PC-9 (cell line): ENCODE measurements at regions not wholly inside any gene's neighbourhood (a gene's known extent, or its start where the extent isn't known, plus 50 kb on each side); places are given as distances from the start of the nearest gene placed in this dataset.

Source experiments
- BruUV-seq: library from RNA; stranded (reverse); fragments of 400-500 nt; replicated peaks from 2 replicates; lab custom pipeline; 2021; lab: Mats Ljungman, UMichigan
- CTCF ChIA-PET: fragments of 300-600 bp; sonication (Branson Sonifier 250); formaldehyde crosslinking; loops from one replicate; lab custom pipeline; 2022; ENCODE audit warnings: antibody characterized with exemption; lab: Charles Lee
- POLR2A ChIA-PET: fragments of 300-600 bp; sonication (Branson Sonifier 250); formaldehyde crosslinking; loops from one replicate; lab custom pipeline; 2022; ENCODE audit warnings: antibody characterized with exemption; ENCODE audit not compliant: unreplicated experiment; lab: Charles Lee
- DNase-seq, 2 experiments: peaks; one replicate each; pipeline versions ENCODE4 v3.0.0 to v3.0.0-alpha.2; 2015 to 2022; ENCODE audit warnings: mixed read lengths in 1 of 2
- H2AFZ ChIP-seq: fragments of 200-600 bp; sonication (generic); 2 replicates; pipeline ENCODE4 v1.8.1; 2017; ENCODE audit warnings: antibody characterized with exemption
- H3F3A ChIP-seq: fragments of 200-600 bp; sonication (generic); 2 replicates; pipeline ENCODE4 v1.8.1; 2017; ENCODE audit warnings: antibody characterized with exemption, mild to moderate bottlenecking, low read depth; ENCODE audit not compliant: insufficient read depth
- H3K27ac ChIP-seq: fragments of 200-600 bp; sonication (generic); 2 replicates; pipeline ENCODE4 v1.6.1; 2016; ENCODE audit warnings: mixed run types
- H3K27me3 ChIP-seq: fragments of 200-600 bp; sonication (generic); 2 replicates; pipeline ENCODE4 v1.6.1; 2016; ENCODE audit warnings: low read depth, mixed run types; ENCODE audit not compliant: insufficient read depth
- H3K36me3 ChIP-seq: fragments of 200-600 bp; sonication (generic); 2 replicates; pipeline ENCODE4 v1.6.1; 2016; ENCODE audit warnings: low read depth, mixed run types
- H3K4me1 ChIP-seq: fragments of 200-600 bp; sonication (generic); replicated peaks from 2 replicates; pipeline ENCODE4 v1.6.1; 2016; ENCODE audit warnings: mixed run types; ENCODE audit not compliant: insufficient read depth
- H3K4me2 ChIP-seq: fragments of 200-600 bp; sonication (generic); 2 replicates; pipeline ENCODE4 v1.6.1; 2017; ENCODE audit warnings: mixed run types
- H3K4me3 ChIP-seq: fragments of 200-600 bp; sonication (generic); 2 replicates; pipeline ENCODE4 v1.6.1; 2016; ENCODE audit warnings: mixed run types
- H3K79me2 ChIP-seq: fragments of 200-600 bp; sonication (generic); 2 replicates; pipeline ENCODE4 v1.6.1; 2017; ENCODE audit warnings: low read depth, mixed run types
- H3K9me2 ChIP-seq: fragments of 200-600 bp; sonication (generic); 2 replicates; pipeline ENCODE4 v1.8.1; 2017; ENCODE audit warnings: mild to moderate bottlenecking; ENCODE audit not compliant: insufficient read depth
- H3K9me3 ChIP-seq: fragments of 200-600 bp; sonication (generic); 2 replicates; pipeline ENCODE4 v1.8.1; 2016; ENCODE audit warnings: low read depth; ENCODE audit not compliant: insufficient read depth
- H4K20me1 ChIP-seq: fragments of 200-600 bp; sonication (generic); 2 replicates; pipeline ENCODE4 v1.8.1; 2017; ENCODE audit not compliant: insufficient read depth
- EZH2 ChIP-seq: fragments of 200-600 bp; sonication (generic); IDR thresholded peaks from 2 replicates; pipeline ENCODE4 v1.8.0; 2017; ENCODE audit warnings: antibody characterized with exemption, low read depth
- intact Hi-C: fragments of 100-400 bp; cut with micrococcal nuclease; formaldehyde crosslinking; loops from one replicate; pipeline ENCODE4 v1.10.0; 2022; ENCODE audit not compliant: unreplicated experiment
- TF ChIP-seq, protein P1 (sequence below): fragments of 200-600 bp; sonication (generic); conservative IDR thresholded peaks from 2 replicates; pipeline ENCODE4 v1.6.1; 2017; ENCODE audit warnings: mixed run types, antibody characterized with exemption, mild to moderate bottlenecking, moderate library complexity

DNA sequence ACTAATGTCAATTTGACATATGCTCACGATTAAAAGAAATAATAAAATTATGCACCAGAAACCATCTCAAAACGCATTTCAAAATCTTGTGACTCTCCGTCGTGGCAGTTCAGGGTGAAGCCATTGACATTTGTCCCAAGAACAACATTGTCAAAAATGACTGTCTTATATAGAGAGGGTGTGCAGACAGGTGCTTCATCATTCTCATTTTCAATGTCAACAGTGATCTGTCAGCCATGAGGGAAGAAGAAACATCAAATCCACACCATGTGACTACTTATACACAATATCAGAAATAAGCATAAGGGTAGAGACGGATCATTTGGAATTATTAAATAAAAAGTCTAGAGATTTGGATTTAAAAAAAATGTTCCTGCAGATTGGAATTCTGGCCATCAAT is 65.1 kb upstream of the C3orf49 start:
- H3K27me3 ChIP-seq: 0 out of 2 replicates have a peak, but pooled peaks cover 4% of the 10 kb centered on the region
- H2AFZ ChIP-seq: no peak overlapping the region
- H3K9me2 ChIP-seq: no peaks in the 10 kb centered on the region
- H3K4me1 ChIP-seq: no peaks in the 10 kb centered on the region
- H3K4me2 ChIP-seq: no peak overlapping the region
- no peak for DNase-seq
- H3K27ac ChIP-seq: no peak overlapping the region
- CTCF ChIA-PET: no interaction called here
- no peaks in the 10 kb centered on the region for H3K79me2 ChIP-seq
- no peaks in the 10 kb centered on the region for H3F3A ChIP-seq
- TF ChIP-seq, protein P1, sequence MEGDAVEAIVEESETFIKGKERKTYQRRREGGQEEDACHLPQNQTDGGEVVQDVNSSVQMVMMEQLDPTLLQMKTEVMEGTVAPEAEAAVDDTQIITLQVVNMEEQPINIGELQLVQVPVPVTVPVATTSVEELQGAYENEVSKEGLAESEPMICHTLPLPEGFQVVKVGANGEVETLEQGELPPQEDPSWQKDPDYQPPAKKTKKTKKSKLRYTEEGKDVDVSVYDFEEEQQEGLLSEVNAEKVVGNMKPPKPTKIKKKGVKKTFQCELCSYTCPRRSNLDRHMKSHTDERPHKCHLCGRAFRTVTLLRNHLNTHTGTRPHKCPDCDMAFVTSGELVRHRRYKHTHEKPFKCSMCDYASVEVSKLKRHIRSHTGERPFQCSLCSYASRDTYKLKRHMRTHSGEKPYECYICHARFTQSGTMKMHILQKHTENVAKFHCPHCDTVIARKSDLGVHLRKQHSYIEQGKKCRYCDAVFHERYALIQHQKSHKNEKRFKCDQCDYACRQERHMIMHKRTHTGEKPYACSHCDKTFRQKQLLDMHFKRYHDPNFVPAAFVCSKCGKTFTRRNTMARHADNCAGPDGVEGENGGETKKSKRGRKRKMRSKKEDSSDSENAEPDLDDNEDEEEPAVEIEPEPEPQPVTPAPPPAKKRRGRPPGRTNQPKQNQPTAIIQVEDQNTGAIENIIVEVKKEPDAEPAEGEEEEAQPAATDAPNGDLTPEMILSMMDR: no peak
- TF ChIP-seq EZH2: no peak
- intact Hi-C loops: no loop called here
- POLR2A ChIA-PET: no interaction called here
- BruUV-seq: no TSS peak
- H4K20me1 ChIP-seq: no peaks in the 10 kb centered on the region
- no peaks in the 10 kb centered on the region for H3K9me3 ChIP-seq
- H3K4me3 ChIP-seq: no peak overlapping the region
- H3K36me3 ChIP-seq: no peaks in the 10 kb centered on the region

DNA sequence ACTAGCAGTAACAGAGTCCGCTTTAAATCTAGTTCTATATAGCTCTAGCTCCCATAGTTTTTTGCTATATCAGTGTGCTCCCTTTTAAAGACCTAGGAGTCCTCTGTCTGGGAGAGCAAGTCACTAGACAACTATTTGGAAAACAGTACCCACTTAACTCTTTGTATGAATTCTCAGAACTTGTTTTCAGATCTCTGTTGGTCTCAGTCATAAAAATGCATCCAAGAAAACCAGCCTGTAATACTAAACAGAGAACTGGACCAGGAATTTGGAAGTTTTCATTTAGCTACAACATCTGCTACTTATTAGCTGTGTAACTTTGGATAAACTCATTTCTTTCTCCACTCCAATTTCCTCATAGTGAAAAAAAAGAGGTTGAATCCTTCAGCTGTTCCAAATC is 56.9 kb upstream of the C3orf49 start:
- no peaks in the 10 kb centered on the region for H3K36me3 ChIP-seq
- H3K4me2 ChIP-seq: no peak overlapping the region; the same call in 1 of the 2 replicates
- no peaks in the 10 kb centered on the region for H3K79me2 ChIP-seq
- no TSS peak for BruUV-seq
- H3K9me2 ChIP-seq: no peaks in the 10 kb centered on the region
- no peak for DNase-seq
- H3K9me3 ChIP-seq: no peaks in the 10 kb centered on the region
- no peak overlapping the region for H3K27ac ChIP-seq
- TF ChIP-seq, protein P1: no peak
- no peak for TF ChIP-seq EZH2
- H4K20me1 ChIP-seq: no peaks in the 10 kb centered on the region
- intact Hi-C loops: no loop called here
- H3K4me3 ChIP-seq: no peak overlapping the region
- H2AFZ ChIP-seq: no peak overlapping the region
- H3F3A ChIP-seq: no peaks in the 10 kb centered on the region
- no peaks in the 10 kb centered on the region for H3K27me3 ChIP-seq
- no peaks in the 10 kb centered on the region for H3K4me1 ChIP-seq
- ChIA-PET CTCF (no interaction called here), POLR2A (no interaction called here)

DNA sequence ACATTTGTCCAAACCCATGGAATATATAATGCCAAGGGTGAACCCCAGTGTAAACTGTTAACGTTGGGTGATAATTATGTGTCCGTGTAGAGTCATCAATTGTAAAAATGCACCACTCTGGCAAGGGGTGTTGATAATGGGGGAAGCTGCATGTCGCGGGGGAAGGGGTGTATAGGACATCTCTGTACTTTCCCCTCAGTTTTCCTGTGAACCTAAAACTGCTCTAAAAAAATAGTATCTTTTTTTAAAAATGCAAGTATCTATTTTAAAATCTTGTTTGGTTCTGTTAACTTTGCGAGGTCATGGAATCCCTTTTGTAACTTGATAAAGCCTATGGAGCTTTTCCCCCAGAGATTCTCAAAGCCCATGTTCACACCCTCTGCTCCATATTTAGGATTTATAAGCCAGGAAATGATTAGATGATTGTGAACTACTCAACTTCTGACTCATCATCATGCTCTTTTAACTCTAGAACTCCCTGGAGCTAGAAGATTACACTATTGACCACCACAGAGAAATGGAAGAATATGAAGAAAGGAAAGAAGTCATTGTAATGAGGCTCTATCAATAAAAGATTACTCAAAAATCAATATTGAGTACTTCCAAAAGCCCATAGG is 56.1 kb upstream of the C3orf49 start:
- H3K27ac ChIP-seq: no peak overlapping the region
- no peaks in the 10 kb centered on the region for H4K20me1 ChIP-seq
- H3K4me1 ChIP-seq: no peaks in the 10 kb centered on the region
- no peak for DNase-seq
- CTCF ChIA-PET: no interaction called here
- H3K36me3 ChIP-seq: no peaks in the 10 kb centered on the region
- POLR2A ChIA-PET: no interaction called here
- H3F3A ChIP-seq: no peaks in the 10 kb centered on the region
- TF ChIP-seq, protein P1: no peak
- TF ChIP-seq EZH2: no peak
- no peak overlapping the region for H3K4me3 ChIP-seq
- intact Hi-C loops: no loop called here
- H3K27me3 ChIP-seq: no peaks in the 10 kb centered on the region
- no peaks in the 10 kb centered on the region for H3K79me2 ChIP-seq
- peak overlapping the region; percentile 26 for H3K4me2 ChIP-seq
- BruUV-seq: no TSS peak
- H3K9me3 ChIP-seq: no peaks in the 10 kb centered on the region
- no peaks in the 10 kb centered on the region for H3K9me2 ChIP-seq
- no peak overlapping the region for H2AFZ ChIP-seq
